KMS-11 (cell line): ENCODE measurements at regions not wholly inside any gene's neighbourhood (a gene's known extent, or its start where the extent isn't known, plus 50 kb on each side); places are given as distances from the start of the nearest gene placed in this dataset.

ENCODE experiments used
- H2AFZ ChIP-seq: fragments of 200-600 bp; sonication (generic); 2 replicates; pipeline ENCODE4 v1.6.1; 2016; ENCODE audit warnings: antibody characterized with exemption, mixed run types, low read depth
- H3K27ac ChIP-seq: fragments of 200-600 bp; sonication (generic); 2 replicates; pipeline ENCODE4 v1.6.1; 2016; ENCODE audit warnings: mild to moderate bottlenecking, mixed run types
- H3K27me3 ChIP-seq: fragments of 200-600 bp; sonication (generic); 2 replicates; pipeline ENCODE4 v1.6.1; 2017; ENCODE audit warnings: mild to moderate bottlenecking, low read depth, mixed run types, moderate library complexity; ENCODE audit not compliant: insufficient read depth
- H3K36me3 ChIP-seq: fragments of 200-600 bp; sonication (generic); 2 replicates; pipeline ENCODE4 v1.6.1; 2017; ENCODE audit warnings: mild to moderate bottlenecking, mixed run types; ENCODE audit not compliant: insufficient read depth
- H3K4me1 ChIP-seq: fragments of 200-600 bp; sonication (generic); 2 replicates; pipeline ENCODE4 v1.6.1; 2016; ENCODE audit warnings: mild to moderate bottlenecking, low read depth, mixed run types; ENCODE audit not compliant: poor library complexity, severe bottlenecking
- H3K4me2 ChIP-seq: fragments of 200-600 bp; sonication (generic); 2 replicates; pipeline ENCODE4 v1.7.0; 2016; ENCODE audit warnings: mild to moderate bottlenecking, mixed run types
- H3K4me3 ChIP-seq: fragments of 200-600 bp; sonication (generic); IDR thresholded peaks from 2 replicates; pipeline ENCODE4 v1.6.1; 2017; ENCODE audit warnings: low read depth, low read length, mixed read lengths; ENCODE audit not compliant: insufficient read depth
- H3K79me2 ChIP-seq: fragments of 200-600 bp; sonication (generic); 2 replicates; pipeline ENCODE4 v1.6.1; 2016; ENCODE audit warnings: low read depth, mixed run types; ENCODE audit not compliant: insufficient read depth
- H3K9ac ChIP-seq: fragments of 200-600 bp; sonication (generic); 2 replicates; pipeline ENCODE4 v1.6.1; 2016; ENCODE audit warnings: mild to moderate bottlenecking, mixed run types
- H4K20me1 ChIP-seq: fragments of 200-600 bp; sonication (generic); 2 replicates; pipeline ENCODE4 v1.6.1; 2016; ENCODE audit warnings: mild to moderate bottlenecking, mixed run types; ENCODE audit not compliant: insufficient read depth
- CTCF ChIP-seq: fragments of 200-600 bp; sonication (generic); conservative IDR thresholded peaks from 2 replicates; pipeline ENCODE4 v1.6.1; 2017; ENCODE audit warnings: low read depth, mild to moderate bottlenecking, antibody characterized with exemption, low read length, moderate library complexity, mixed read lengths

GRCh38 chr5:60487476-60487875, 212.5 kb downstream of the DEPDC1B start:
- Histone ChIP-seq H3K36me3 (no peaks in the 10 kb centered on the region), H3K4me1 (no peaks in the 10 kb centered on the region), H2AFZ (no peak overlapping the region)

GRCh38 chr5:60485361-60485760, 214.6 kb downstream of the DEPDC1B start:
- H3K4me2 ChIP-seq = no peak overlapping the region

More at GRCh38 chr5:60487476-60487875, 212.5 kb downstream of the DEPDC1B start:
- H4K20me1 ChIP-seq = no peaks in the 10 kb centered on the region
- no peak overlapping the region for H3K4me3 ChIP-seq
- H3K27ac ChIP-seq = no peak overlapping the region
- H3K27me3 ChIP-seq = no peaks in the 10 kb centered on the region
- H3K4me2 ChIP-seq = no peak overlapping the region
- H3K79me2 ChIP-seq = no peaks in the 10 kb centered on the region
- H3K9ac ChIP-seq = no peak overlapping the region
- no peak for TF ChIP-seq CTCF

GRCh38 chr5:60483050-60483449, 216.9 kb downstream of the DEPDC1B start:
- Histone ChIP-seq H2AFZ (no peak overlapping the region), H3K4me1 (no peaks in the 10 kb centered on the region), H3K4me3 (no peak overlapping the region), H3K9ac (no peak overlapping the region), H3K79me2 (no peaks in the 10 kb centered on the region), H3K27ac (no peak overlapping the region), H3K36me3 (no peaks in the 10 kb centered on the region), H3K4me2 (no peak overlapping the region), H4K20me1 (no peaks in the 10 kb centered on the region), H3K27me3 (no peaks in the 10 kb centered on the region)
- no peak for TF ChIP-seq CTCF

More at GRCh38 chr5:60485361-60485760, 214.6 kb downstream of the DEPDC1B start:
- no peaks in the 10 kb centered on the region for H3K4me1 ChIP-seq
- no peaks in the 10 kb centered on the region for H3K36me3 ChIP-seq
- H3K9ac ChIP-seq = no peak overlapping the region
- no peaks in the 10 kb centered on the region for H3K27me3 ChIP-seq
- no peaks in the 10 kb centered on the region for H3K79me2 ChIP-seq
- no peak overlapping the region for H3K27ac ChIP-seq
- H2AFZ ChIP-seq = no peak overlapping the region
- no peaks in the 10 kb centered on the region for H4K20me1 ChIP-seq
- H3K4me3 ChIP-seq = no peak overlapping the region
- TF ChIP-seq CTCF = no peak

GRCh38 chr5:60482301-60482700, 217.7 kb downstream of the DEPDC1B start:
- no peak for TF ChIP-seq CTCF
- no peaks in the 10 kb centered on the region for H3K36me3 ChIP-seq
- no peaks in the 10 kb centered on the region for H3K4me1 ChIP-seq

More at GRCh38 chr5:60482301-60482700, 217.7 kb downstream of the DEPDC1B start:
- Histone ChIP-seq H3K4me2 (no peak overlapping the region), H4K20me1 (no peaks in the 10 kb centered on the region), H2AFZ (no peak overlapping the region), H3K4me3 (no peak overlapping the region), H3K27me3 (no peaks in the 10 kb centered on the region), H3K27ac (no peak overlapping the region), H3K79me2 (no peaks in the 10 kb centered on the region), H3K9ac (no peak overlapping the region)
